ENCODE measurements at regions not wholly inside any gene's neighbourhood (a gene's known extent, or its start where the extent isn't known, plus 50 kb on each side); places are given as distances from the start of the nearest gene placed in this dataset.

- Histone ChIP-seq H3K9me2 (replicated peaks; ENCODE audit: insufficient read depth) (no peaks in the 10 kb centered on the region), H3K79me2 (no peaks in the 10 kb centered on the region), H3K4me1 (ENCODE audit: insufficient read depth) (no peaks in the 10 kb centered on the region), H3K27ac (no peak overlapping the region), H3K27me3 (no peaks in the 10 kb centered on the region), H3K36me3 (replicated peaks; ENCODE audit: insufficient read depth, low read depth) (no peaks in the 10 kb centered on the region), H3K4me2 (no peak overlapping the region), H4K20me1 (ENCODE audit: insufficient read depth, poor library complexity, severe bottlenecking) (no peaks in the 10 kb centered on the region), H2AFZ (no peak overlapping the region), H3K9me3 (ENCODE audit: low read depth) (no peaks in the 10 kb centered on the region), H3K4me3 (no peak overlapping the region)
- no peak for TF ChIP-seq CTCF (IDR thresholded peaks at IDR 0.05; ENCODE audit: poor library complexity)
- TF ChIP-seq EZH2 (IDR thresholded peaks at IDR 0.05; ENCODE audit: borderline replicate concordance) = no peak
- TF ChIP-seq EZH2phosphoT487 (IDR thresholded peaks at IDR 0.05; ENCODE audit: low read depth, severe bottlenecking, unreplicated experiment) = no peak
- DNase-seq (ENCODE audit: low spot score) = no peak
Observed at GRCh38 chr13:63129995-63130394, 1714.3 kb upstream of the PCDH20 start.

- no peaks in the 10 kb centered on the region for H3K9me3 ChIP-seq (ENCODE audit: low read depth)
- TF ChIP-seq EZH2 (IDR thresholded peaks at IDR 0.05; ENCODE audit: borderline replicate concordance) (no peak), EZH2phosphoT487 (IDR thresholded peaks at IDR 0.05; ENCODE audit: low read depth, severe bottlenecking, unreplicated experiment) (no peak), CTCF (IDR thresholded peaks at IDR 0.05; ENCODE audit: poor library complexity) (no peak)
- 98% methylated on average over 2 of the region's 2 CpGs for WGBS (ENCODE audit: low lambda C conversion rate, missing lambda C conversion rate)
- no peaks in the 10 kb centered on the region for H3K79me2 ChIP-seq
- H3K4me1 ChIP-seq (ENCODE audit: insufficient read depth) = no peaks in the 10 kb centered on the region
- no peaks in the 10 kb centered on the region for H3K36me3 ChIP-seq (replicated peaks; ENCODE audit: insufficient read depth, low read depth)
- H3K27me3 ChIP-seq = no peaks in the 10 kb centered on the region
- no peak overlapping the region for H2AFZ ChIP-seq
- H4K20me1 ChIP-seq (ENCODE audit: insufficient read depth, poor library complexity, severe bottlenecking) = no peaks in the 10 kb centered on the region
- H3K4me2 ChIP-seq = no peak overlapping the region
- H3K27ac ChIP-seq = no peak overlapping the region
- DNase-seq (ENCODE audit: low spot score) = no peak
- H3K9me2 ChIP-seq (replicated peaks; ENCODE audit: insufficient read depth) = no peaks in the 10 kb centered on the region
- no peak overlapping the region for H3K4me3 ChIP-seq
Observed at GRCh38 chr13:63128716-63129115, 1713.1 kb upstream of the PCDH20 start.

GRCh38 chr13:63124863-63125262, 1709.2 kb upstream of the PCDH20 start:
- TF ChIP-seq EZH2phosphoT487 (IDR thresholded peaks at IDR 0.05; ENCODE audit: low read depth, severe bottlenecking, unreplicated experiment) (no peak), CTCF (IDR thresholded peaks at IDR 0.05; ENCODE audit: poor library complexity) (peak; percentile 69)
- Histone ChIP-seq H3K4me2 (no peak overlapping the region), H3K27ac (no peak overlapping the region), H3K27me3 (no peaks in the 10 kb centered on the region), H3K9me2 (replicated peaks; ENCODE audit: insufficient read depth) (no peaks in the 10 kb centered on the region), H2AFZ (no peak overlapping the region), H3K4me3 (no peak overlapping the region), H3K9me3 (ENCODE audit: low read depth) (no peaks in the 10 kb centered on the region), H4K20me1 (ENCODE audit: insufficient read depth, poor library complexity, severe bottlenecking) (no peaks in the 10 kb centered on the region), H3K79me2 (no peaks in the 10 kb centered on the region), H3K36me3 (replicated peaks; ENCODE audit: insufficient read depth, low read depth) (no peaks in the 10 kb centered on the region), H3K4me1 (ENCODE audit: insufficient read depth) (no peaks in the 10 kb centered on the region)
- DNase-seq (ENCODE audit: low spot score) = peak; percentile 17
- WGBS (ENCODE audit: low lambda C conversion rate, missing lambda C conversion rate) = 33% methylated on average over 1 of the region's 1 CpG

GRCh38 chr13:63120883-63121282, 1705.2 kb upstream of the PCDH20 start:
- Histone ChIP-seq H3K4me1 (ENCODE audit: insufficient read depth) (no peaks in the 10 kb centered on the region), H3K4me2 (no peak overlapping the region), H2AFZ (no peak overlapping the region), H3K36me3 (replicated peaks; ENCODE audit: insufficient read depth, low read depth) (no peaks in the 10 kb centered on the region), H3K27me3 (no peaks in the 10 kb centered on the region), H4K20me1 (ENCODE audit: insufficient read depth, poor library complexity, severe bottlenecking) (no peaks in the 10 kb centered on the region), H3K4me3 (no peak overlapping the region), H3K27ac (no peak overlapping the region), H3K9me2 (replicated peaks; ENCODE audit: insufficient read depth) (no peaks in the 10 kb centered on the region), H3K79me2 (no peaks in the 10 kb centered on the region), H3K9me3 (ENCODE audit: low read depth) (no peaks in the 10 kb centered on the region)
- DNase-seq (ENCODE audit: low spot score) = no peak
- TF ChIP-seq EZH2 (IDR thresholded peaks at IDR 0.05; ENCODE audit: borderline replicate concordance) = no peak
- no peak for TF ChIP-seq CTCF (IDR thresholded peaks at IDR 0.05; ENCODE audit: poor library complexity)
- 79% methylated on average over 2 of the region's 2 CpGs for WGBS (ENCODE audit: low lambda C conversion rate, missing lambda C conversion rate)

Measured in hepatocyte (in vitro differentiated cells).